A673 (cell line): ENCODE measurements at regions not wholly inside any gene's neighbourhood (a gene's known extent, or its start where the extent isn't known, plus 50 kb on each side); places are given as distances from the start of the nearest gene placed in this dataset.

Experiments used
- EZH2 ChIP-seq: fragments of 200-600 bp; sonication (generic); IDR thresholded peaks from 2 replicates; pipeline ENCODE4 v1.6.1; 2017; ENCODE audit warnings: borderline replicate concordance, low read depth, mild to moderate bottlenecking, mixed read lengths, antibody characterized with exemption, low read length; ENCODE audit not compliant: poor library complexity, severe bottlenecking
- TF ChIP-seq, protein P1 (sequence below): fragments of 300-800, 200-600 bp; sonication (generic); conservative IDR thresholded peaks from 2 replicates; pipeline ENCODE4 v1.5.1; 2017; ENCODE audit warnings: low read depth, mild to moderate bottlenecking, antibody characterized with exemption, low read length, moderate library complexity, mixed read lengths

DNA sequence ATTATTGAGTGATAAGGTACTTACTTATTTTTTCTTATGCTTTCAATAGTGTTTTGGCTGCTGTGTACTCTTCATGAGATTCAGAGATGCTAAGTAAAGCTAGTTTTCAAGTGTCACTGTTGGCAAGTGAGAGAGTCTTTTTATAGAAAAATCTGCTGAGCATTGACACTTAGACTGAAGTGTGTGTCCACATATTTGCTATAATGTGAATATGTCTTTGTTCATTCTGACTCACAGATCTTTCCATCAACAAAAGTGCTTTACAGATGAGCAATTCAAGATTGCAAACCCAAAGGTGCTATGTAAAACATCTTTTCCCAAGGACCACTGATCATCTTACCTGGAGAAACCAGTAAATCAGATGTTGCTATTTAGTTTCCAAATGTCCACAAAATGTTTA is 410.6 kb upstream of the FIGN start:
- TF ChIP-seq, protein P1, sequence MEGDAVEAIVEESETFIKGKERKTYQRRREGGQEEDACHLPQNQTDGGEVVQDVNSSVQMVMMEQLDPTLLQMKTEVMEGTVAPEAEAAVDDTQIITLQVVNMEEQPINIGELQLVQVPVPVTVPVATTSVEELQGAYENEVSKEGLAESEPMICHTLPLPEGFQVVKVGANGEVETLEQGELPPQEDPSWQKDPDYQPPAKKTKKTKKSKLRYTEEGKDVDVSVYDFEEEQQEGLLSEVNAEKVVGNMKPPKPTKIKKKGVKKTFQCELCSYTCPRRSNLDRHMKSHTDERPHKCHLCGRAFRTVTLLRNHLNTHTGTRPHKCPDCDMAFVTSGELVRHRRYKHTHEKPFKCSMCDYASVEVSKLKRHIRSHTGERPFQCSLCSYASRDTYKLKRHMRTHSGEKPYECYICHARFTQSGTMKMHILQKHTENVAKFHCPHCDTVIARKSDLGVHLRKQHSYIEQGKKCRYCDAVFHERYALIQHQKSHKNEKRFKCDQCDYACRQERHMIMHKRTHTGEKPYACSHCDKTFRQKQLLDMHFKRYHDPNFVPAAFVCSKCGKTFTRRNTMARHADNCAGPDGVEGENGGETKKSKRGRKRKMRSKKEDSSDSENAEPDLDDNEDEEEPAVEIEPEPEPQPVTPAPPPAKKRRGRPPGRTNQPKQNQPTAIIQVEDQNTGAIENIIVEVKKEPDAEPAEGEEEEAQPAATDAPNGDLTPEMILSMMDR: no peak
- TF ChIP-seq EZH2: no peak
